Stimulated activated CD8-positive, alpha-beta memory T cell treated with anti-CD3 and anti-CD28 coated beads, Interleukin-12 subunit alpha, Interleukin-12 subunit beta, amount 100 ng/mL, for 24 hours (primary cell): ENCODE measurements at regions not wholly inside any gene's neighbourhood (a gene's known extent, or its start where the extent isn't known, plus 50 kb on each side); places are given as distances from the start of the nearest gene placed in this dataset.
"Not testable (repeated sequence)": the region's sequence is repeated elsewhere in the genome, so short reads cannot be mapped to it uniquely, and the experiment has no call there.

ENCODE experiments used
- DNase-seq: peaks from one replicate; pipeline ENCODE4 v3.0.0-alpha.2; 2020; ENCODE audit errors: extremely low read depth

DNA sequence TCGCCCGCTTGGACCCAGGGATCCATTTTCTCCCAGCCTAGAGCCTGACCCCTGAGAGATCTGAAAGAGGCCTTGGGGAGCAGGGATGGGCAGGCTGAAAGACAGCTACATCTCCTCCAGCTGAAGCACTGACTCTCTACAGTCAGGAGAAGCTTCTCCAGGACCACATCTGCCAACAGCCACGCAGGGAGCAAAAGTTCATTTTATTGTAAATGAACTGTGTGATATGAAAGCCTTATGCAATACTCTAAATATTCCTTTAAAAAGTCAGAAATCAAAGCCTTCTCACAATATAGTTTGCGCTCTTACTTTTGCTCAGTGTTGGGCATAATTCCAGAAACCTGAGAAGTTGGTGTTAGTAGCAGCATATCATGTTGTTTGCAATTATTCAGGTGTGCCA, 428.9 kb upstream of the RAB6C start:
- DNase-seq: no peak

- DNase-seq: no peak
Observed at GRCh38 chr2:129554373-129554772, 425.1 kb upstream of the RAB6C start.

DNA sequence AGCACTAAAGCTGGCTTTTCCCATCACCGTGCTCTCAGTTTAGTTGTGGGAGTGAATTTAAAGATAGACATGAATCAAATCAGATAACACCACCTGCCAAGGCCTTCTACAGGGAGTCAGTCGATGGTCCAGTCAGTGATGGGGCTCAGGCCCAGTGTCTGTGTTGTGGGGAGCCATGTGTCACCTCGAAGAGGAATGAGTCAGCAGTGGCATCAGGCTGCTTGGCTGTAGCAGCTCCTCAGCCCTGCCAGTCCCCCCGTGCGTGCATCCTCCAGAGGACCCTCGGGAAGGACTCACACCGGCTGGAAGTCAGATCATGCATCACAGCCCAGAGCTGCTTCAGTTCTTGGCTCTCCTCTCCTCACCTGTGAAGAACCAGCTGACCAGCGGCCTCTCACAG, 420.4 kb upstream of the RAB6C start:
- no peak for DNase-seq

GRCh38 chr2:129565551-129566109, 413.8 kb upstream of the RAB6C start:
- no peak for DNase-seq

- not testable (repeated sequence) for DNase-seq
Observed at GRCh38 chr2:129570812-129571211, 408.7 kb upstream of the RAB6C start.

- DNase-seq: no peak
Observed at GRCh38 chr2:129575431-129575830, 404.0 kb upstream of the RAB6C start.

GRCh38 chr2:129575880-129576279, 403.6 kb upstream of the RAB6C start:
- no peak for DNase-seq

DNA sequence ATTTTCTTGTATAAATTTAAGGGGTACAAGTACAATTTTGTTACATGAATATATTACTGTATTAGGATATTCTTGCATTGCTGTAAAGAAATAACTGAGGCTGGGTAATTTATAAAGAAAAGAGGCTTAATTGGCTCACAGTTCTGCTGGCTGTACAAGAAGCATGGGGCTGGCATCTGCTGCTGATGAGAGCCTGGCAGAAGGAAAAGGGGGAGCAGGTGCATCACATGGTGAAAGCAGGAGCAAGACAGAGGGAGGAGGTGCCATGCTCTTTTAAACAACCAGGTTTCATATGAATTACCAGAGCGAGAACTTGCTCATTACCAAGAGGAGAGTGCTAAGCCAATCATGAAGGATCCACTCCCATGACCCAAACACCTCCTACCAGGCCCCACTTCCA, 399.5 kb upstream of the RAB6C start:
- DNase-seq: no peak

- no peak for DNase-seq
Observed at GRCh38 chr2:129585760-129586159, 393.7 kb upstream of the RAB6C start.

GRCh38 chr2:129587426-129588064, 391.9 kb upstream of the RAB6C start:
- no peak for DNase-seq

- no peak for DNase-seq
Observed at GRCh38 chr2:129604560-129604959, 374.9 kb upstream of the RAB6C start.

DNA sequence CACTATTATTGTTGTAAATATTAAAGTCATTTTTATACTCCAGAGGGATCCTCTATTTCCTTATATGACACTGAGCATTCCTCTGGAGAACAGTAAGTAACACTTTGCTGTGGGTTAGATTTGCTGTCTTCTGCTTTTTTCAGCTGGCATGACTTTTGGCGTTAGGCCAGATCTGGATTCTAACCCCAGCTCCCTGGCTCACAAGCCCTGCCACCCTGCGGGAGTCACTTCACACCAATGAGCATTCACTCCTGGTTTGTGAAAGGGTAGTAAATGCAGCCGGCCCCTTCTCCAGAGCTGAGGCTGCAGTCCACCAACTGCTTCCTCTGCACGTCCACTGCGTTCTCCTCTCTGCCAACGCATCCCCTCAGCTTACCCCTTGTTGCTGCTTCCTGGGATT, 373.8 kb upstream of the RAB6C start:
- DNase-seq: no peak

DNA sequence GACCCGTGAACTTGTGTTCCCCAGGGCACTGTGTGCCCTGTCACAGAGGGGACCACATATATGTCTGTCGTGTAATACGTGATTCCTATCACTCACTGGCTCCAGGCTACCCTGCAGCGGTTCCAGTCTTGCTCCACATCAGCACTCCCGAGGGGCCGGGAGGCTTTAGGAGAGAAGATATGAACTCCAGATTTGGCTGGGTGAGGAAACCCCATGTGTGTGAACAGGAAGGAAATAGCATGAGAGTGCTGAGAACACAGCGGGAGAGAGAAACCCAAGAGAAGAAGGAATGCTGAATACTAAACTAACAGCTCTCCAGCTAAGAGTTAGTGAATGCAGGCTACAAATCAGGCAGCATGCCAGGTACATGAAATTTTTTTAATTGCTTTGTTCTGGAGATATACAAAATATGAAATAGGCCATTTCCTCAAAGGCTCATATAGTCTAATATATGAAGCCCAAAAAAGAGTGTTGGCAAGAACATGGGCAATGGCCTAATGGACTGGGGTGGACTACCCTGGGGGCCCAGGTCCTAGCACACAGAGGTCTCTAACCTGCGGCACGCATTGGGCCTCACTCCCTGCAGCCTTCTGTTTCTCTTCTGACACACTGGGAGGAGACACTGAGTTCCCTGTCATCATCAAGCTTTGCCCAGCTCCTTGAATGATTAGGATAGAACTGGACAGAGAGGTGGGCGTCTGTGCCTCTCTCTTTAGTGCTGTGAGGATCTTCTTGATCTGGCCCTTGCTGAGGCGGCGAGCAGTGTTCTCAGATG, 372.8 kb upstream of the RAB6C start:
- DNase-seq: no peak

- no peak for DNase-seq
Observed at GRCh38 chr2:129609224-129609623, 370.2 kb upstream of the RAB6C start.

- no peak for DNase-seq
Observed at GRCh38 chr2:129610766-129611165, 368.7 kb upstream of the RAB6C start.

DNA sequence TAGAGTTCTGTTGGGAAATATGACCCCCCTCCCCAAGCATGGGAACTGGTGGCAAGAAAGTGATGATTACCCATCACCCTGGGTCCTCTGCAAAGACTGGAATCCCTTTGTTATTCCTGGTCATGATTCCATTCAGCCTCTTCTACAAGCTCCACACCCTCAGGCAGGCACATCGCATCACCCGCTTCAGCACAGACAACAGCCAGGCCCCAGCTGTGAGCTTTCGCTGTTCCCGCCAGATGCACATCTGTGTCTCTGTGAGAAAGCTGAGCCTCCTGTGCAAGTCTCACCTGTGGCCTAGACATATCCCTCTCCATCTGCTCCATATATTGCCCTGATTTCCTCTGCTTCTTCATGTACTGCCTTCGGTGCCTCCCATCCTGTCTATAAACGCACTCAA, 368.0 kb upstream of the RAB6C start:
- no peak for DNase-seq

GRCh38 chr2:129619471-129619870, 360.0 kb upstream of the RAB6C start:
- DNase-seq: no peak

- no peak for DNase-seq
Observed at GRCh38 chr2:129620411-129620810, 359.1 kb upstream of the RAB6C start.

DNA sequence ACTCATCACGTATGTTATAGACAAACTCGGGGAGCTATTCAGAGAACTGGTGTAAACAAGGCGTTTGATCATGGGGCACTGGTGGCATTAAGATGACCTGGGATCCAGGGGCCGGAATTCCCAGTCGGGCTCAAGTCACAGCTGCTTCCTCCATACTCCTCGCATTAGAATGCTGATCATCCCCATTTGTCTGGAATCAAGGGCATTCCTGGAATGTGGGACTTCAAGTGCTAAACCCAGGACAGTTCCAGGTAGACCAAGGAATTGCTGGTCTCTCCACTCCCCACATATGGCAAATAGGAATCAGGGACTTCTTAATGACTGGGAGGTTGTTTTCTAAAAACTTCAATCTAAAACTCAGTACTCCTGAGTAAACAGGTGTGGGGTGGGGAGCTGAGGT, 355.7 kb upstream of the RAB6C start:
- DNase-seq: no peak

DNA sequence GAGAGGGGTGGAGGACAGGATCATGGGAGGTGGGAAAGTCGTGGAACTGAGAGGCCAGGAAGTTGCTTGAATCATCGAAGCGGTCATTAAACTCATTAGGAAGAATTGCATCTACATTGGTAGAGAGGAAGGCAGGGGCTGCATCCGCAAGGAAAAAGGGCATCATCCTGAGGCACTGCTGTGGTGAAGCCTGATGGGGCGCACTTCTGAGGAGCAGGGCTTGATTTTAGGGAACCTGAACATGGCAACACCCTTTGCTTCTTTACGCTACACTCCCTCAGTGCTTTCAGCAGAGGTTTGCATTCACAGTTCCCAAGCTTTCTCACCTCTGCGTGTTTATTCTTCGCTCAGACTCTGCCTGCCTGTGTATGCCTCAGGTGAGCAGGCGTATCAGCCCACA, 352.0 kb upstream of the RAB6C start:
- no peak for DNase-seq

DNA sequence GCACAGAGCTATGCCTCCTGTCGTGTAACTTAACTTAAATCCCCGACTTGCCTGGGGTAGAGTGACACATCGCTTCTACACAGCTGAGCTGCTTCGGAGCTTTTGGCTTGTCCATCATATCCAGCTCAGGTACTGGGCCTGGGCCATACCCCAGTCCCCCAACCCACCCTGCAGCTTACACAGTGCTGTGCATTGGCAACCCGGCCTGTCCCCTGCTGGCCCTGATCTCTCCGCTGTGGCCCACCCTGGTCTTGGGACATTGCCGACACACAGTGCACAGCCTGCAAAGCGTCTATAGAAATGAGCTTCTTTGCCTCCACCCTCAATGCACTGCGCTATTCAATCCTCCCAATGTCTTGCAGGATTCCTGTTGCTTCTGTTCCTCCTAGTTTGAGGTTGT, 342.8 kb upstream of the RAB6C start:
- DNase-seq: no peak

GRCh38 chr2:129641371-129641770, 338.1 kb upstream of the RAB6C start:
- DNase-seq: no peak

- no peak for DNase-seq
Observed at GRCh38 chr2:129642526-129643043, 336.9 kb upstream of the RAB6C start.
